Esophagus muscularis mucosa (tissue), 4 donors: ENCODE measurements at regions not wholly inside any gene's neighbourhood (a gene's known extent, or its start where the extent isn't known, plus 50 kb on each side); places are given as distances from the start of the nearest gene placed in this dataset.

Experiments used
- CTCF ChIP-seq, 3 experiments: fragments of 200-600 bp in 2 of 3; fragments of 450-650 bp in 1 of 3; sonication (generic) in 2 of 3; IDR thresholded peaks; one replicate each; pipeline ENCODE4 v1.5.1; 2017 to 2019; ENCODE audit warnings: antibody characterized with exemption in 3 of 3, mild to moderate bottlenecking in 2 of 3, moderate library complexity in 1 of 3
- EP300 ChIP-seq: sonication (generic); formaldehyde crosslinking; IDR thresholded peaks from one replicate; pipeline ENCODE4 v1.6.1; 2017; ENCODE audit warnings: antibody characterized with exemption
- POLR2A ChIP-seq: fragments of 450-650 bp; IDR thresholded peaks from one replicate; pipeline ENCODE4 v1.6.1; 2017; ENCODE audit warnings: antibody characterized with exemption, moderate library complexity, mild to moderate bottlenecking, low read depth
- POLR2AphosphoS5 ChIP-seq, 2 donors: sonication (generic); formaldehyde crosslinking; IDR thresholded peaks; one replicate each; pipeline ENCODE4 v1.6.1; 2017; ENCODE audit warnings: antibody characterized with exemption in 2 of 2

- no peak for TF ChIP-seq EP300
- TF ChIP-seq CTCF (IDR thresholded peaks at IDR 0.05) = no peak
- no peak for TF ChIP-seq POLR2A
- TF ChIP-seq POLR2AphosphoS5 (IDR thresholded peaks at IDR 0.05) = no peak
These were observed 412.6 kb downstream of the DMRT2 start for GRCh38 chr9:1462626-1463308.
